H1 (cell line): ENCODE measurements at regions not wholly inside any gene's neighbourhood (a gene's known extent, or its start where the extent isn't known, plus 50 kb on each side); places are given as distances from the start of the nearest gene placed in this dataset.

Experiments
- CTCF ChIA-PET: fragments of 300-600 bp; sonication (Branson Sonifier 250); formaldehyde crosslinking; loops from one replicate; lab custom pipeline; 2021; ENCODE audit not compliant: partially characterized antibody; lab: Charles Lee
- POLR2A ChIA-PET: fragments of 300-600 bp; sonication (Branson Sonifier 250); formaldehyde crosslinking; loops from one replicate; lab custom pipeline; 2021; ENCODE audit warnings: inconsistent platforms; ENCODE audit not compliant: partially characterized antibody; lab: Charles Lee
- DNase-seq, 2 experiments: peaks; one replicate each; pipeline versions ENCODE4 v3.0.0 to v3.0.0-alpha.2; 2010 to 2022; ENCODE audit warnings: low spot score in 2 of 2, low read depth in 1 of 2, mixed read lengths in 1 of 2
- FAIRE-seq: peaks from 2 replicates; lab custom pipeline; 2011; peaks lifted over from hg19 to GRCh38; lab: Jason Lieb, UNC
- H2AFZ ChIP-seq: 2 replicates; pipeline ENCODE4 v1.8.1; 2012; ENCODE audit warnings: low read length, inconsistent platforms
- H2AK5ac ChIP-seq: 2 replicates; pipeline ENCODE4 v1.6.1; 2013; ENCODE audit warnings: low read depth, low read length
- H2BK120ac ChIP-seq: replicated peaks from 2 replicates; pipeline ENCODE3; 2013; ENCODE audit warnings: low read depth, low read length, inconsistent platforms
- H2BK12ac ChIP-seq: 2 replicates; pipeline ENCODE4 v1.6.1; 2013; ENCODE audit warnings: low read depth, low read length
- H2BK15ac ChIP-seq: 2 replicates; pipeline ENCODE4 v1.6.1; 2013; ENCODE audit warnings: low read length
- H2BK20ac ChIP-seq: 2 replicates; pipeline ENCODE4 v1.6.1; 2013; ENCODE audit warnings: low read length
- H2BK5ac ChIP-seq: 2 replicates; pipeline ENCODE4 v1.6.1; 2013; ENCODE audit warnings: low read depth, low read length
- H3K14ac ChIP-seq: 2 replicates; pipeline ENCODE4 v1.6.1; 2013; ENCODE audit warnings: inconsistent platforms; ENCODE audit not compliant: insufficient read length
- H3K18ac ChIP-seq: 2 replicates; pipeline ENCODE4 v1.6.1; 2013; ENCODE audit warnings: low read length; ENCODE audit errors: extremely low read depth
- H3K23ac ChIP-seq: 2 replicates; pipeline ENCODE4 v1.6.1; 2013; ENCODE audit warnings: inconsistent platforms; ENCODE audit not compliant: insufficient read length
- H3K23me2 ChIP-seq: 2 replicates; pipeline ENCODE4 v1.6.1; 2013; ENCODE audit warnings: low read depth, low read length
- H3K27ac ChIP-seq: 2 replicates; pipeline ENCODE4 v1.6.1; 2011; ENCODE audit warnings: low read depth, low read length, inconsistent platforms
- H3K27me3 ChIP-seq, 4 experiments: replicated peaks in 1 of 4; 1 replicate in 1 of 4; 2 replicates in 3 of 4; pipeline versions ENCODE4 v1.6.1 to v1.8.1; 2011 to 2013; ENCODE audit warnings: low read length in 3 of 4, mild to moderate bottlenecking in 3 of 4, inconsistent platforms in 2 of 4, mixed read lengths in 2 of 4, moderate library complexity in 1 of 4; ENCODE audit not compliant: control insufficient read depth in 3 of 4, insufficient read depth in 3 of 4; ENCODE audit errors: extremely low read depth in 1 of 4
- H3K36me3 ChIP-seq, 4 experiments: 2 replicates each; pipeline versions ENCODE4 v1.6.1 to v1.8.1; 2011 to 2013; ENCODE audit warnings: mild to moderate bottlenecking in 4 of 4, low read length in 3 of 4, moderate library complexity in 2 of 4, control low read depth in 1 of 4, inconsistent platforms in 1 of 4; ENCODE audit not compliant: insufficient read depth in 4 of 4, control insufficient read depth in 2 of 4
- H3K4ac ChIP-seq: replicated peaks from 2 replicates; pipeline ENCODE3; 2013; ENCODE audit warnings: low read length, low read depth, mixed read lengths, inconsistent platforms; ENCODE audit not compliant: insufficient read length
- H3K4me1 ChIP-seq, 4 experiments: replicated peaks in 1 of 4; 1 replicate in 1 of 4; 2 replicates in 3 of 4; pipeline versions ENCODE4 v1.6.1 to v1.8.1; 2011 to 2013; ENCODE audit warnings: low read length in 3 of 4, inconsistent platforms in 2 of 4, mixed read lengths in 1 of 4; ENCODE audit not compliant: insufficient read depth in 4 of 4, control insufficient read depth in 3 of 4
- H3K4me2 ChIP-seq, 2 experiments: 2 replicates each; pipeline versions ENCODE4 v1.6.1 to v1.8.1; 2011 to 2013; ENCODE audit warnings: low read depth in 2 of 2, low read length in 2 of 2, control low read depth in 1 of 2, inconsistent platforms in 1 of 2, mild to moderate bottlenecking in 1 of 2; ENCODE audit not compliant: insufficient read depth in 1 of 2
- H3K4me3 ChIP-seq, 4 experiments: fragments of 200-600, 300-600 bp in 1 of 4; sonication (generic), shearing (Covaris generic), sonication (Bioruptor Twin) in 1 of 4; 2 replicates each; pipeline versions ENCODE4 v1.5.1 to v1.8.1; 2011 to 2016; ENCODE audit warnings: low read length in 4 of 4, low read depth in 3 of 4, control low read depth in 2 of 4, inconsistent platforms in 2 of 4, mild to moderate bottlenecking in 2 of 4, mixed read lengths in 1 of 4, moderate library complexity in 1 of 4; ENCODE audit not compliant: insufficient read depth in 2 of 4; ENCODE audit errors: extremely low read depth in 1 of 4
- H3K56ac ChIP-seq: replicated peaks from 2 replicates; pipeline ENCODE3; 2013; ENCODE audit warnings: low read depth, mild to moderate bottlenecking, mixed read lengths, low read length, inconsistent platforms; ENCODE audit not compliant: insufficient read length
- H3K79me1 ChIP-seq: 2 replicates; pipeline ENCODE4 v1.6.1; 2013; ENCODE audit warnings: low read depth, low read length, control low read depth
- H3K79me2 ChIP-seq, 2 experiments: 2 replicates each; pipeline versions ENCODE4 v1.6.1 to v1.8.1; 2012 to 2013; ENCODE audit warnings: low read length in 2 of 2, mild to moderate bottlenecking in 2 of 2, inconsistent platforms in 1 of 2; ENCODE audit not compliant: insufficient read depth in 2 of 2, control insufficient read depth in 1 of 2
- H3K9ac ChIP-seq, 4 experiments: replicated peaks in 1 of 4; 1 replicate in 1 of 4; 2 replicates in 3 of 4; pipeline versions ENCODE4 v1.6.1 to v1.8.1; 2011 to 2013; ENCODE audit warnings: low read depth in 3 of 4, low read length in 3 of 4, control low read depth in 2 of 4, mild to moderate bottlenecking in 2 of 4, moderate library complexity in 2 of 4, inconsistent platforms in 1 of 4; ENCODE audit errors: extremely low read depth in 1 of 4
- H3K9me3 ChIP-seq, 2 experiments: 2 replicates each; pipeline versions ENCODE4 v1.6.1 to v1.8.1; 2012 to 2013; ENCODE audit warnings: mild to moderate bottlenecking in 2 of 2, moderate library complexity in 2 of 2, control low read depth in 1 of 2, inconsistent platforms in 1 of 2, low read depth in 1 of 2, low read length in 1 of 2, mixed read lengths in 1 of 2; ENCODE audit not compliant: insufficient read depth in 2 of 2
- H4K20me1 ChIP-seq, 2 experiments: replicated peaks in 1 of 2; 2 replicates each; pipeline versions ENCODE3 to v1.8.1; 2011 to 2013; ENCODE audit warnings: inconsistent platforms in 2 of 2, low read length in 2 of 2, mild to moderate bottlenecking in 1 of 2; ENCODE audit not compliant: insufficient read depth in 2 of 2, control insufficient read depth in 1 of 2
- H4K5ac ChIP-seq: 2 replicates; pipeline ENCODE4 v1.6.1; 2013; ENCODE audit warnings: low read length, low read depth, mixed read lengths, inconsistent platforms; ENCODE audit not compliant: insufficient read length
- H4K8ac ChIP-seq: 2 replicates; pipeline ENCODE4 v1.8.0; 2013; ENCODE audit warnings: mild to moderate bottlenecking, moderate library complexity, low read length, inconsistent platforms; ENCODE audit not compliant: insufficient read depth; ENCODE audit errors: extremely low read depth
- H4K91ac ChIP-seq: replicated peaks from 2 replicates; pipeline ENCODE3; 2013; ENCODE audit warnings: low read length, mixed read lengths, inconsistent platforms; ENCODE audit not compliant: insufficient read length
- RNF2 ChIP-seq: fragments of 200-900, 300-1000 bp; sonication (generic); IDR thresholded peaks from 2 replicates; pipeline ENCODE4 v1.7.1; 2016; ENCODE audit warnings: borderline replicate concordance, low read depth, mild to moderate bottlenecking, antibody characterized with exemption, low read length; ENCODE audit not compliant: poor library complexity, severe bottlenecking; ENCODE audit errors: missing control alignments
- RXRA ChIP-seq: IDR thresholded peaks from 2 replicates; pipeline ENCODE4 v1.6.1; 2011; ENCODE audit warnings: low read depth, mild to moderate bottlenecking, low read length, moderate library complexity; ENCODE audit not compliant: insufficient read depth
- SAP30 ChIP-seq: fragments of 300-600 bp; sonication (generic); IDR thresholded peaks from 2 replicates; pipeline ENCODE4 v1.7.1; 2012; ENCODE audit warnings: low read length, moderate library complexity, mild to moderate bottlenecking, inconsistent platforms; ENCODE audit not compliant: insufficient read depth, insufficient replicate concordance
- TCF12 ChIP-seq: IDR thresholded peaks from 2 replicates; pipeline ENCODE4 v1.6.1; 2011; ENCODE audit warnings: low read depth, mild to moderate bottlenecking, low read length
- WGBS, 2 experiments: shearing (Covaris generic) in 1 of 2; methylation state at CpG; one replicate each; pipeline versions ENCODE4 v1.1.6 to v1.1.7; 2013 to 2015; ENCODE audit warnings: low lambda C conversion rate in 2 of 2, mixed read lengths in 2 of 2, inconsistent platforms in 1 of 2, low coverage in 1 of 2, missing lambda C conversion rate in 1 of 2; ENCODE audit not compliant: insufficient replicate concordance in 2 of 2, insufficient coverage in 1 of 2, insufficient read length in 1 of 2; ENCODE audit errors: extremely low coverage in 1 of 2, missing lambda C conversion rate in 1 of 2; 5-methylcytosine and 5-hydroxymethylcytosine counted together

GRCh38 chr3:148131990-148132638, 565.6 kb upstream of the AGTR1 start:
- Histone ChIP-seq H4K20me1 (no peaks in the 10 kb centered on the region), H2BK12ac (no peak overlapping the region), H3K4me2 (no peak overlapping the region), H3K9ac (no peak overlapping the region), H3K27ac (no peak overlapping the region), H3K79me1 (no peaks in the 10 kb centered on the region), H2BK5ac (no peak overlapping the region), H4K5ac (no peak overlapping the region), H3K23ac (no peak overlapping the region), H3K36me3 (no peaks in the 10 kb centered on the region), H2BK20ac (no peak overlapping the region), H2AK5ac (no peak overlapping the region), H2AFZ (no peak overlapping the region), H3K23me2 (no peaks in the 10 kb centered on the region; the same call in 1 of the 2 replicates), H3K18ac (no peak overlapping the region), H3K79me2 (no peaks in the 10 kb centered on the region), H4K91ac (no peak overlapping the region), H3K4me3 (no peak overlapping the region), H3K27me3 (no peaks in the 10 kb centered on the region), H2BK120ac (no peak overlapping the region), H2BK15ac (no peak overlapping the region), H3K4ac (no peak overlapping the region), H3K9me3 (no peaks in the 10 kb centered on the region), H4K8ac (no peak overlapping the region), H3K4me1 (no peaks in the 10 kb centered on the region), H3K14ac (no peak overlapping the region), H3K56ac (no peak overlapping the region)
- ChIA-PET POLR2A (no interaction called here), CTCF (no interaction called here)
- FAIRE-seq (no peak), DNase-seq (no peak)
- WGBS, 2 experiments, result 90% methylated on average over 3 of the region's 3 CpGs; no CpG with 5 or more reads in 1 of the 2 experiments
- TF ChIP-seq RXRA (no peak), SAP30 (no peak), RNF2 (no peak), TCF12 (no peak)
